Transverse colon (tissue), 4 donors: ENCODE measurements at regions not wholly inside any gene's neighbourhood (a gene's known extent, or its start where the extent isn't known, plus 50 kb on each side); places are given as distances from the start of the nearest gene placed in this dataset.

Source experiments
- DNase-seq: peaks from one replicate; pipeline ENCODE4 v3.0.0-alpha.2; 2019
- H3K27ac ChIP-seq, 4 donors: fragments of 200-600 bp; sonication (generic); 2 replicates each; pipeline ENCODE4 v1.5.1; 2016 to 2018; ENCODE audit warnings: inconsistent platforms in 4 of 4
- H3K27me3 ChIP-seq: fragments of 200-600 bp; sonication (generic); 2 replicates; pipeline ENCODE4 v1.5.1; 2017; ENCODE audit warnings: inconsistent platforms
- H3K36me3 ChIP-seq, 4 donors: fragments of 200-600 bp; sonication (generic); 2 replicates each; pipeline ENCODE4 v1.5.1; 2017 to 2019; ENCODE audit warnings: inconsistent platforms in 4 of 4
- H3K4me1 ChIP-seq, 4 donors: fragments of 200-600 bp; sonication (generic); 2 replicates each; pipeline ENCODE4 v1.5.1; 2017 to 2020; ENCODE audit warnings: inconsistent platforms in 4 of 4
- H3K4me3 ChIP-seq, 4 donors: fragments of 200-600 bp; sonication (generic); 1 replicate in 1 of 4; 2 replicates in 3 of 4; pipeline versions ENCODE4 v1.5.1 to v1.6.1; 2017 to 2019; ENCODE audit warnings: inconsistent platforms in 4 of 4
- H3K9me3 ChIP-seq, 2 donors: fragments of 200-600 bp; sonication (generic); 2 replicates each; pipeline ENCODE4 v1.5.1; 2017 to 2019; ENCODE audit warnings: inconsistent platforms in 2 of 2
- EP300 ChIP-seq: sonication (generic); formaldehyde crosslinking; IDR thresholded peaks from one replicate; pipeline ENCODE4 v1.6.1; 2017; ENCODE audit warnings: antibody characterized with exemption, low read depth
- POLR2A ChIP-seq: fragments of 450-650 bp; IDR thresholded peaks from one replicate; pipeline ENCODE4 v1.6.1; 2016; ENCODE audit warnings: antibody characterized with exemption, mild to moderate bottlenecking, moderate library complexity
- POLR2AphosphoS5 ChIP-seq, 3 donors: sonication (generic); formaldehyde crosslinking; IDR thresholded peaks; one replicate each; pipeline ENCODE4 v1.6.1; 2016; ENCODE audit warnings: antibody characterized with exemption in 3 of 3
- whole genome bisulfite sequencing, 2 donors: methylation state at CpG; one replicate each; pipeline ENCODE4 v1.1.5; 2018; ENCODE audit warnings: low coverage in 1 of 2; 5-methylcytosine and 5-hydroxymethylcytosine counted together
- in situ Hi-C, 4 donors: fragments of 200-750 bp; cut with MboI; loops; one replicate each; pipeline versions ENCODE4 v1.15.0 to v1.15.1; 2017; ENCODE audit warnings: low sequenced_read_pairs in 3 of 4, low pct_ligation_motif_present in 1 of 4, low pct_unique_long_range_greater_than_20kb in 1 of 4
- intact Hi-C: fragments of 100-400 bp; cut with DNase I; formaldehyde crosslinking; loops from one replicate; pipeline ENCODE4 v1.15.1; 2023; ENCODE audit warnings: low total_unique reads
- TF ChIP-seq, protein P1 (sequence below), 5 experiments: fragments of 200-600 bp in 3 of 5; fragments of 450-650 bp in 2 of 5; sonication (generic) in 3 of 5; IDR thresholded peaks; 1 replicate in 2 of 5; 2 replicates in 3 of 5; pipeline ENCODE4 v1.5.1; 2016 to 2017; ENCODE audit warnings: antibody characterized with exemption in 5 of 5, inconsistent platforms in 3 of 5, mild to moderate bottlenecking in 2 of 5, moderate library complexity in 1 of 5

DNA sequence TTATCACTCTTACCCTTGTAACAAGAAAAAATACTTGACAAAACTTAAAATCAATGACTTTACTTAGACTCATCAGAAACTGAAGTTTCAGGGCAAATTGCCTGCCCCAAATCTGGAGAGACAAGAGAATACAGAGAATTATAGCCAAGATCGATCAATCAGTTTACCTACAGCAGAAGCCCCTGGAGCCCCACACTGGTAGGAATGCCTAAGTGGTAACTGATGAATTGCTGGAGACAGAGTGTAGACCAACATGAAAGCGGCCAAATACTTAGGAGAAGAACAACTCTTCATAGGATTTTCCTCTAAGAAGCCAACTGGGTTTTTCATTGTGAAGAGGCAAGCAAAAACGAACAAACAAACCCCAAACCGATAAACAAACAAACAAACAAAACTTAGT, 1430.0 kb downstream of the EFNB2 start:
- no peak for TF ChIP-seq POLR2A
- TF ChIP-seq POLR2AphosphoS5 (IDR thresholded peaks at IDR 0.05), result no peak
- TF ChIP-seq EP300, result no peak
- TF ChIP-seq, protein P1, sequence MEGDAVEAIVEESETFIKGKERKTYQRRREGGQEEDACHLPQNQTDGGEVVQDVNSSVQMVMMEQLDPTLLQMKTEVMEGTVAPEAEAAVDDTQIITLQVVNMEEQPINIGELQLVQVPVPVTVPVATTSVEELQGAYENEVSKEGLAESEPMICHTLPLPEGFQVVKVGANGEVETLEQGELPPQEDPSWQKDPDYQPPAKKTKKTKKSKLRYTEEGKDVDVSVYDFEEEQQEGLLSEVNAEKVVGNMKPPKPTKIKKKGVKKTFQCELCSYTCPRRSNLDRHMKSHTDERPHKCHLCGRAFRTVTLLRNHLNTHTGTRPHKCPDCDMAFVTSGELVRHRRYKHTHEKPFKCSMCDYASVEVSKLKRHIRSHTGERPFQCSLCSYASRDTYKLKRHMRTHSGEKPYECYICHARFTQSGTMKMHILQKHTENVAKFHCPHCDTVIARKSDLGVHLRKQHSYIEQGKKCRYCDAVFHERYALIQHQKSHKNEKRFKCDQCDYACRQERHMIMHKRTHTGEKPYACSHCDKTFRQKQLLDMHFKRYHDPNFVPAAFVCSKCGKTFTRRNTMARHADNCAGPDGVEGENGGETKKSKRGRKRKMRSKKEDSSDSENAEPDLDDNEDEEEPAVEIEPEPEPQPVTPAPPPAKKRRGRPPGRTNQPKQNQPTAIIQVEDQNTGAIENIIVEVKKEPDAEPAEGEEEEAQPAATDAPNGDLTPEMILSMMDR (IDR thresholded peaks at IDR 0.05), result no peak

DNA sequence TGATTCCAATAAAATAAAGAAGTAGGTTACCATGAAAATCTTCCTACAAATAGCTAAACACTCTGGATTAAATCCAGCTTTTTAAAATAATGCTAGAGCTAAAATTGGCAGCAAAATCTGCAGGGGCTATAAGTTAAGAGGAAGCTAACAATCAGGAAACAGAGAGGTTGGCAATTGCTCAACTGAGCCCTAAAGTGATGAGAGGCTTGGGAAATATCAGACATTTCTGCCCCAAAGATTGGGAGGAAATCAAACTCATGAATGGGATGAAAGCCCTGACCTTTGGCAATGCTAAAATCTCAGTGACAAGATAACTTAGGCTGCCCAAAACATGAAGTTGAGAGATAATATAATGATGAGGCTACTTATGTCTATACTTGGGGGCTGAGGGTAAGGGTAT, 1437.9 kb downstream of the EFNB2 start:
- TF ChIP-seq POLR2AphosphoS5 (IDR thresholded peaks at IDR 0.05) (no peak), EP300 (no peak), POLR2A (no peak)
- TF ChIP-seq, protein P1 (IDR thresholded peaks at IDR 0.05), result no peak
- Histone ChIP-seq H3K9me3 (no peaks in the 10 kb centered on the region), H3K4me1 (no peaks in the 10 kb centered on the region), H3K4me3 (no peak overlapping the region), H3K27ac (no peak overlapping the region), H3K36me3 (no peaks in the 10 kb centered on the region), H3K27me3 (no peaks in the 10 kb centered on the region)
- in situ Hi-C loops, result no loop called here
- DNase-seq, result no peak
- intact Hi-C loops, result no loop called here

More for the DNA sequence above, 1430.0 kb downstream of the EFNB2 start:
- H3K9me3 ChIP-seq, result no peaks in the 10 kb centered on the region
- DNase-seq, result no peak
- 68 to 82% methylated on average over 4 of the region's 4 CpGs for WGBS, 2 donors
- H3K36me3 ChIP-seq, result no peaks in the 10 kb centered on the region
- no peak overlapping the region for H3K4me3 ChIP-seq
- in situ Hi-C loops (no loop called here), intact Hi-C loops (no loop called here)
- H3K27me3 ChIP-seq, result no peaks in the 10 kb centered on the region
- no peak overlapping the region for H3K27ac ChIP-seq
- no peaks in the 10 kb centered on the region for H3K4me1 ChIP-seq

DNA sequence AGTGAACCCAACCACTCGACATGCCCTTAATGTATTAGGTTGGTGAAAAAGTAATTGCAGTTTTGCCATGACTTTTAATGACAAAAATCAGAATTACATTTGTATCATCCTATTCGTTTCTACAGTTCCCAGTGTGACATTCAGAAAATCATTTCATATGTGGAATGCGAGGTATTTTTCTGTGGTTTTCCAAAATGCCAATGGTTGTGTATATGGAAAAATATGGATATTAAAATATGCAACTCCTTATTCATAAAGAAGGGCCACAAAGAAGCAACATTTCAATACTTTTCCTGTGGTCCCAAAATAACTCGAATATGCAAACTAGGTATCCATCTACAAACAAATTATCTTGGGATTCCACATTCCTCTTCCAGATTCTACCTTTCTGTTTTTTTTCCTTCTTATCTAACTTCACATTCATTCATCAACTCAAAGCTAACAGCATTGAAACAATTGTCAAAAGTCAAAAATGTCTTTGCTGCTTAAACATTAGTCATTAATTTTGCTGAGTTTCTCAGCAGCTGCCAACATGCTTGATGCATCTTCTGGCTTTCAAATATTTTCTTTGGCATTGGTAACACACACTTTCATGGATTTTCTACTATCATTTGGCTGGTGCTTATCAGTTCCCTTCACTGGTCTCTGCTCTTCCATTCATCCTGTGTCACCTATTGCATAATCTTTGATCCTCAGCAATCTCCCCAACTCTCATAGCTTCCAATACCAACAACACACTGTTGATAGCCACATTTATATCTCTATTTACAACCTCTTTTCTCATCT, 1445.4 kb downstream of the EFNB2 start:
- Histone ChIP-seq H3K27me3 (no peaks in the 10 kb centered on the region), H3K4me1 (no peaks in the 10 kb centered on the region), H3K36me3 (no peaks in the 10 kb centered on the region), H3K27ac (no peak overlapping the region), H3K4me3 (no peak overlapping the region), H3K9me3 (no peaks in the 10 kb centered on the region)
- in situ Hi-C loops (no loop called here), intact Hi-C loops (no loop called here)
- TF ChIP-seq EP300 (no peak), POLR2A (no peak), POLR2AphosphoS5 (IDR thresholded peaks at IDR 0.05) (no peak)
- TF ChIP-seq, protein P1 (IDR thresholded peaks at IDR 0.05), result no peak
- 74 to 80% methylated on average over 4 of the region's 4 CpGs for WGBS, 2 donors
- no peak for DNase-seq

DNA sequence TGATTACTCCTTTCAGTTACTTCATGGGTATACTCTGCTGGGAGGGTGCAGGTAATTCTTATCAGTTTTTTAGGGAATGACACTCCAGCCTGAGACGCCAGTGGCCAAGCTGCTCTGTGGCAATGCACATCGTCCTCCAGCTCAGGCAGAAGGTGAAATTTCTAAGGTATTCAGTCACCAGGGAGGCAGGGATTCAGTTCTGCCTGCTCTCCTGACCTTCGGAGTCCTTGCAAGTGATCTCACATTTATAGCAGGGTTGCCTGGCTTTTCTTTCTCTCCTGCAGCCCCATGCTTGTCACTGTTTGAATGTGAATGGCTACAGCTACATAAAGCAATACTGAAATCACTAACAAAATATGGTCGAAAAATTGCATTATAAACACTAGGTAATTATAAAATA, 1447.5 kb downstream of the EFNB2 start:
- in situ Hi-C loops (no loop called here), intact Hi-C loops (no loop called here)
- TF ChIP-seq EP300, result no peak
- TF ChIP-seq POLR2A, result no peak
- TF ChIP-seq, protein P1 (IDR thresholded peaks at IDR 0.05), result no peak
- TF ChIP-seq POLR2AphosphoS5 (IDR thresholded peaks at IDR 0.05), result no peak
- Histone ChIP-seq H3K9me3 (no peaks in the 10 kb centered on the region), H3K36me3 (no peaks in the 10 kb centered on the region), H3K4me1 (no peaks in the 10 kb centered on the region), H3K27ac (no peak overlapping the region), H3K27me3 (no peaks in the 10 kb centered on the region), H3K4me3 (no peak overlapping the region)
- no peak for DNase-seq
- 74 to 83% methylated on average over 2 to 4 of the region's 4 CpGs for WGBS, 2 donors
